SH-SY5Y (cell line): ENCODE measurements at regions not wholly inside any gene's neighbourhood (a gene's known extent, or its start where the extent isn't known, plus 50 kb on each side); places are given as distances from the start of the nearest gene placed in this dataset.

Experiments
- GATA2 ChIP-seq: IDR thresholded peaks from 2 replicates; pipeline ENCODE4 v1.6.1; 2011; ENCODE audit warnings: mild to moderate bottlenecking, low read depth, low read length
- GATA3 ChIP-seq: IDR thresholded peaks from 2 replicates; pipeline ENCODE4 v1.6.1; 2011; ENCODE audit warnings: low read depth, mild to moderate bottlenecking, low read length, moderate library complexity

DNA sequence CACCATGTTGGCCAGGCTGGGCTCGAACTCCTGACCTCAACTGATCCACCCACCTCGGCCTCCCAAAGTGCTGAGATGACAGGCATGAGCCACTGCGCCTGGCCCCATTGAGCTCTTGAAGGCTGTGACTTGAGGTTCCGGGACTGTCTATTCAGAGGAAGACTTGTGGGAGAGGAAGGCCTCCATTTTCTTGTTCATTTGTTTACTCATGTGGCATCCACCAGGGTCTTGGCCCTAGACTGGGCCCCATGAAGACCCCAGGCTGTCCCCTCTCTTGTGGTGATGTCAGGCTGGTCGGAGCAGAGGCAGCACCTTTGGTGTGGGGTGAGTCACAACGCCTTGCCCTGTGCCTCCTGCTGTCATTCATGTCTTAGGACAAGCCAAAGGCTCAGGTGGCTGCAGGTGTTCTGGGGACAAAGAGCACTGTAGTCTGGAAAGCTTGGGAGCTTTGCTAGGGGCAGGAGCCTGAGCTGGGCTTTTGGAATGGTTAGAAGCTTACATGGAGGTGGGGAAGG, 224.6 kb upstream of the C1orf174 start:
- TF ChIP-seq GATA3, result no peak
- TF ChIP-seq GATA2, result no peak

DNA sequence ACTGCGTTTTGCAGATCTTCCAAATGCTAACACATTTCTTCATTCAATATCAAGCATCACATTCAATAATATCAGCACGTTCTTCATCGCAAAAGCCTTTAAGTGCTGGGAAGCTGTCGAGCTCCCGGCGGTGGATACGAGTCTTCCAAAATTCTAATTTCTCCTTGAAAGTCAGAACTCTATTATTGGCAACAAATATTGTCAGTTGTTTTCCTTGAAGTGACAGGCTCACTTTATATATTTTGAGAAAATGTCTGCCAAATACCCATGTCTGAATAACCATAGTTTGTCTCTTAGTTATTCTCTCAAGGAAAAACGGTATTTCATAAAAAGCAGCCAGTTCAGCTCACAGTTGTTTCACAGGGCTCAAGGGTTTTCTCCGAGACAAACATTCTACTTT, 226.2 kb upstream of the C1orf174 start:
- TF ChIP-seq GATA2 (no peak), GATA3 (no peak)

DNA sequence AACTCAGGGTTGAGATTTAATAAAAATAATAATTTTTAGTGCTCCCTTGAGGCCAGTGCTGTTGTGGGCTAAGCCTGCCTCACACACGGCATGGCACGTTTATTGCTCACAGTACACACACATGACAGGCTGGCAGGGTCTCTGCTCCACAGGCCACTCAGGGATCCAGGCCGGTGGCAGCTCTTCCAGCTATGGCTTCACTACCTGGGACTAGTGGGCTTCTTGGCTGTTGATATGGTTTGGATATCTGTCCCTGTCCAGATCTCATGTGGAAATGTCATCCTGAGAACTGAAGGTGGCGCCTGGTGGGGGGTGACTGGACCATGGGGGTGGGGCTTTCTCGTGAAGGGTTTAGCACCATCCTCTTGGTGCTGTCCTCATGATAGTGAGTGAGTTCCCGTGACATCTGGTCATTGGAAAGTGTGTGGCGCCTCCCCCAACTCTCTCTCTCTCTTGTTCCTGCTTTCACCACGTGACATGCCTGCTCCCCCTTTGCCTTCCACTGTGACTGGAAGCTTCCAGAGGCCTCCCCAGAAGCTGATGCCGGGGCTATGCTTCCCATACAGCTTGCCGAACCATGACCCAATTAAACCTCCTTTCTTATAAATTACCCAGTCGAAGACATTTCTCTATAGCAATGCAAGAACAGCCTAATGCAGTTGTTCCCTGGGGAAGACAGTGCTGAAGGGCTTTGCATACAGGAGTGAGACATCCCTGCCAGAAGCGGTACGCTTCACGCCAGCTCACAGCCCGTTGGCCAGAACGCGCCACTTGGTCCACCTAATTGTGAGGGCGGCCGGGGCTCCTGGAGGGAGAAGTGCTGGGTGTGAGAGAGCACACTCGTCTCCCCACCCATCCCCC, 226.9 kb upstream of the C1orf174 start:
- no peak for TF ChIP-seq GATA2
- no peak for TF ChIP-seq GATA3

DNA sequence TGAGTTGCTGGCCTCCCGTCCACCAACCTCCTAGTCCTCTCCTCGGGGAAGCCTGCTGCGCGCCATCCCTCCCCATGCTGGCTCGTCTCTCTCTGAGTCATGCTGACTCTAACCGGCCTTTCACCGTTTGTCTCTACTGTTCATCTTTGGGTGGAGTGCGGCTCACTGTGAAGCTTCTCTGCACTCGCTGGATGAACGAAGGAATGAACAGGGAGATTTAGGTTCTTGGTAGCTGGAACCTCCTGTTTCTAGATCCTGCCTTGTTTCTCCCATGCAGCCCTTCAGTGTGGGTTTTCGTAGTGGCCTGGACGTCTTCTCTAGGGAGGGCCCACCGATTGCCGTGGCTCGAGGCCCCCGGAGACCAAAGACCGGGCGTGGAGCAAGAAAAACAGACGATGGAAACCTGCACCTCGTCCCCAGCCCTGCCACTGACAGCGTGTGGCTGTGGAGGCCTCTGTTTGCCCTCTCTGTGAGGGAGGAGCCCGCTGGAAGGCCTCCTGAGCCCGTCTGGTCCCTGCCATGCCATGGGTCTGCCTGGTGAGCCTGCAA, 227.6 kb upstream of the C1orf174 start:
- TF ChIP-seq GATA2, result no peak
- no peak for TF ChIP-seq GATA3

DNA sequence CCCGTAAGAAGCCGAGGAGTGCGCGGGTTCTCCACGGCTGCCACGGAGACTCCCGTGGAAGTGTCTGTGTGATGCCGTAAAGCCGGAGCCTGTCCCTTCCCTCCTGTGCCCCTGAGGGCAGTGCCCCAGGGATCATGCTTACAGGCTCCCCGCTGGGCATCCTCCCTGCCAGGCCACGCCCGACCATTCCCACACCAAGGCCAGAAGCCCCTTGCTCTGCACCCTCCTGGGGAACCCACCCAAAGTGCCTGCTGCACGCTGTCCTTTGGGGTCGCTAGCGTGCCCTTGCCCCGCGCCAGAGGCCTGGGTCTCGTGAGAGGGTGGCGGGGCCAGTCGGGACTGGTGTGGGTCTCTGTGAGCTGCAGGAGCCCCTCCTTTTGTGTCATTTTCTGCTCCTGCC, 228.5 kb upstream of the C1orf174 start:
- TF ChIP-seq GATA2, result no peak
- TF ChIP-seq GATA3, result no peak

DNA sequence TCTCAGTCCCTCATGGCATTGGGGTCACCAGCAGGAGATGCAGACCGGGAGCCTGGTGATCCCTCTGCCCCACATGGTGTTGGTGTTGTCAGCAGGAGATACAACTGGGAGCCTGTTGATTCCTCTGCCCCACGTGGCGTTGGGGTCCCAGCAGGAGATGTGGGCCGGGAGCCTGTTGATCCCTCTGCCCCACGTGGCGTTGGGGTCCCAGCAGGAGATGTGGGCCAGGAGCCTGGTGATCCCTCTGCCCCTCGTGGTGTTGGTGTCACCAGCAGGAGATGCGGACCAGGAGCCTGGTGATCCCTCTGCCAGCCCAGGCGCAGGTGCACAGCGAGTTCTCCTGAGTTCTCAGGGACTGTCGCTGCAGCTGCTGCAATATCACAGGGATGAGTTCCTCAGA, 229.6 kb upstream of the C1orf174 start:
- TF ChIP-seq GATA3 (no peak), GATA2 (no peak)

DNA sequence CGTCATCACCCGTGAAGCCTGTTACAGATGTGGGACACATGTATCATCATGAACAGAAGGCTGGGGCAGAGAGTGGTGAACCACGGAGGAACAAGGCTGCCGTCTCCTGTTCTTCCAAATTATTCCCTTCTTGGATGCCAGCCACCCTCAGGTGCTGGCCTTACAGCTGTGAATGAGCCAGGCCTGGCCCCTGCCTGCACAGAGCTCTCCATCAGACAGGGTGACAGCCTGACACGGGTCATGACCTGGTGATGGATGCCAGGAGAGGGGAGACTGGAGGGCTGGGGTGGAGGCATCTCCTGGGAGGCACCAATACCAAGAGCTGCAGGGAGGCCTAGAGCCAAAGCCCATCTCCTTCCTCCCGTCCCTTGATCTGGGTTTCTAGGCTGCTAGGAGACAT, 230.0 kb upstream of the C1orf174 start:
- TF ChIP-seq GATA3 (no peak), GATA2 (no peak)

DNA sequence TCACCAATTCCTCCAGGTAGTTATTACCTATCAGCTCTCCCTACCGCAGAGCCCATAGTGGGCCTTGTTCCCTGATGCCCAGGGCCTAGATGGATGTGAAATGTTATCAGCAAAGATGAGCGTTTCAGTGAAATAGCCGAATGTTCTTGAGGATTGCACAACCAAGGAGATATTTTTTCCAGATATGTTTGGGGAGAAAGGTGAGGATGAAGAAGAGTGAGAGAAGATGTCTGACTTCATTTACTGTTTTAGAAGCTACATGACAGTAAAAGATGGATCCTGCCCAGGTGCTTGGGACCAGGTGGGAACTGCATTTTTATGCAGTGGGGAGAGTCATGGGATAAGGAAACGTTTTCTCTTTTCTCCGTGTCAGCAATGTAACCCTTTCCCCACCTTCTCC, 231.7 kb upstream of the C1orf174 start:
- TF ChIP-seq GATA2, result no peak
- no peak for TF ChIP-seq GATA3

DNA sequence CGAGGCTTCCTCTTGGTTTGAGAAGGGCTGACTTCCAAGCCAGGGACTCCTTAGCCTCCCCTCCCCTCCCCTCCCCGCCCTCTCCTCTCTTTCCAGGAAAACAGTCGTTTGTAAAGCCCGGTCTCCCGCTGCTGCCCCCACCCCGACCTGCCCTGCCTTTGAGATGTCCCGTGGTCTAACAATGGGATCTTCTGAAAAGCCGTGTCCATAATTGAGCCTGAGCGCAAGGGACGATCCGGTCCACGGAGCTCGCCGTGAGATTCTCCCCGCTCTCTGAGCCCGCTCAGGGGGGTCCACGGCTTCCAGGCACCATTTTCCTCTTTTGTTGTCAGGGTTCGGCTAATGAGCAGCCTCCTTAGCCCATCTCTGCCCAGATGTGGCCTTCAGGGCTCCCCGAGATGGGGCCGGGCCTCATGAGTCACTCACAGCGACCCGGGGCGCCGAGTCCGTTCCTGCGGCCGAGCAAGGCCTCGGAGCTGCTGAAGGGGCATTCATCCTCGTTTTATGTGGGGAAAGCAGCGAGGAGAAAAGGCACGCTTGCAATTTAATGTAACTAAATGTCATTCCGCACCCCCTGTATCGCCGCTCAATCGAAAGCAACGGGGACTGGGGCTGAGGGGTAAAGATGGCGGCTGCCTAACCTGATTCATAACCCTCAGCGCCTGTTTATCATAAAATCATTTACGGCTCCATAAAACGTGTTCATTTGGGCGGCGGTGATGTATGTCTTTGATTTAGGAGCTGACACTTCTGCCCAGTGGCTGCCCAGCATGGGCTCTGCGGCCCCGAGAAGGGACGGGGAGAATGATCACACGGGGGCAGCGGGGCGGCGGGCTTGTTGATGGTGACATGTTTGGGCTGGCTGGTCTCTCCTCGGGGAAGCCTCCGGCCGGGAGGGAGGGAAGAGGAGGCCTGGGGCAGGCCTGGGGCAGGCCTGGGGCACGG, 232.6 kb upstream of the C1orf174 start:
- no peak for TF ChIP-seq GATA3
- TF ChIP-seq GATA2, result no peak

DNA sequence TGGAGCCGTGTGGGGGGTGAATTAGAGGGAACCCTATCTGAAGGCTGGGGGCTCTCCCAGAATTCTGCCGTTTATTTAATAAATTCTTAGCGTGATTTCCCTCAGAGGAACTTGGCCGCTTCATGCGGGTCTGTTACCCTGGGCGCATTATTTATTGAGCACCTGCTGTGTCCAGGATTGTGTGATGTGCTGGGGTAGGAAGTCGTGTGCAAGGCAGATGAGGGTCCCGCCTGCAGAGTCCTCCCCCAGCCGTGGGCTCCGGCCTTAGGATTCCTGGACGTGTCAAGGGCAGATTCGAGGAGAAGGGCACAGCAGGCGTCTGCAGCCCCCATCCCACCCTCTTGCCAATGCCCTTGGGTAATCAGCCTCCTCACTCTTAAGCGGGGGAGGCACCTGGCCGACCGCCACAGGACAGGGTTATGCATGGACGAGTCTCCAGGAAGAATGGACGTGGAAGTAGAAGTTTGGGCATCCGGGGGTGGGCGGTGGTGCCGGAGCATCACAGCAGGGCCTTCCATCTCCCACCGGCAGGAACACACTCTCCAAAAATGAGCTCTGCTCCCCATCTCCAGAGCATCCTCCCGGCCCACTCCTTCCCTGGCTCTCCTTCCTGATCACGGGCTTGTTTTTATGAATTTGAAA, 233.3 kb upstream of the C1orf174 start:
- TF ChIP-seq GATA2 (no peak), GATA3 (no peak)

DNA sequence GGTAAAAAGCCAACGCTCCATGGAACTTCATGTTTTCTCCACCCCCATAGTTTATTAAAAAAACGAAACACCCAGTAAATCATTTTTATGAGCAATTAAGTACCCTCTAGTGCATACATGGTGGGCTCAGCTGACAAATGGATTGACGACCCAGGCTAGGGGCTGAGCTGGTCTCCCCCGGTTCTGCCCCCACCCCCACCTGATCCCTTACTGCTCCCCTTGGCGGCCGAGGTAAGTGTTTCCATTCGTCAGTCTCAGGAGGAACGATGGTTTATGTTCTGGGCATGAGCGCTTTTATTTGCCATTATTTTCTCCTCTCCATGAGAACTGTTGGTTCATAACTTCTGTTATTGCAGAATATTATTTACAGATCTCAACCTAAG, 233.9 kb upstream of the C1orf174 start:
- TF ChIP-seq GATA2 (no peak), GATA3 (no peak)

DNA sequence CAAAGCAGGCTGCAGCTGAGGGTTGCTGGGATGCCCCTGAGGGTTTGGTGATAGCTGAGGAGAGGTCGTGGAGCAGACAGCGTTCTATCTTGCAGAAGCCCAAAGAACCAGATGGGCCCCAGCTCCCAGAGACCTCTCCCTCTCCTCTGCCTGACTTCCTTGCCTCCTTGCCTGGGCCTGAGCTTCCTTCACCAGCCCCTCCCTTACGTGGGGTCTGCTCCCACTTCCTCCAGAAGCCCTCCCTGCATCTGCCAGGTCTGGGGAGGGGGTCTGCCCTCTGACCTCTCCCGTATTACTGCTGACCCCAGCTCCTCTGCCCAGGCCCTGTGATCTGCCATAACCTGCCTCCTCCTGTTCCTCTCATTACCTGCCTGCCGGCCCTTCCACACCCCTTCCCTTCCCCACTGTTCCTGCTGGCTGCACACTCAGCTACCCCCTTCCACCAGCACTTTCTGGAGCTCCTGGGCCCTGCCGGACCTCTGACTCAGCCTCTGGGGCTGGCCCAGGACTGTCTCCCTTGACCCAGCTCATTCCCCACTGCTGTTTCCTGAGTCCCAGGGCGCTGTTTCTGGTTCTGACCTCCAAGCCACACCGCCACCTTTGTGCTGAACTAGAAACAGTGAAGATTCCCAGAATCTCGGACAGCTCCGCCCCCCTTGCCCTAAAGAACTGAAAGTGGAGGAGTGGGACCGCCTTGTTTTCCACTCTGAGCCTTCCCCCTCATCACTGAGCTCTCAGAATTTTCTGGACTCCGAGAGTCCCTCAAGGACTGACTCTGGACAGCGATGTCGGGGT, 237.7 kb upstream of the C1orf174 start:
- no peak for TF ChIP-seq GATA3
- TF ChIP-seq GATA2, result no peak

DNA sequence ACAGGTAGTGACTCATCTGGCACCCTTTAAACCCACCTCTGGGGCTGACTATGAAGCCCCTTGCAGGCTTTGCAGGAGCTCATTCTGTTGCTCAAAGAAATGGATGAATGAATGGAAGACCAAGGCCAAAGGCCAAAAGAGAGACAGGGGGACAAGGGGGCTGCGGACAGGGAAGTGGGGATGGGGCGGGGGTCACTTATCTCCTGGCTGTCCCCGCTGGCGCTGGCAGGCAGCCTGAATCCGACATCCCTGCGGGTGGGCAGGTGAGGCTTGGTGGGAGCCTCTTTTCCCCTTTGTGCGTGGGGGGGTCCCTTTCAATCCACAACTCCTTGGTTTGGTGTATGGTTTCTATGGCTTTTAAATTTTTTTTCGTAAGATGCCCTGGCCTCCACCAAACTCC, 239.6 kb upstream of the C1orf174 start:
- TF ChIP-seq GATA2 (no peak), GATA3 (no peak)

DNA sequence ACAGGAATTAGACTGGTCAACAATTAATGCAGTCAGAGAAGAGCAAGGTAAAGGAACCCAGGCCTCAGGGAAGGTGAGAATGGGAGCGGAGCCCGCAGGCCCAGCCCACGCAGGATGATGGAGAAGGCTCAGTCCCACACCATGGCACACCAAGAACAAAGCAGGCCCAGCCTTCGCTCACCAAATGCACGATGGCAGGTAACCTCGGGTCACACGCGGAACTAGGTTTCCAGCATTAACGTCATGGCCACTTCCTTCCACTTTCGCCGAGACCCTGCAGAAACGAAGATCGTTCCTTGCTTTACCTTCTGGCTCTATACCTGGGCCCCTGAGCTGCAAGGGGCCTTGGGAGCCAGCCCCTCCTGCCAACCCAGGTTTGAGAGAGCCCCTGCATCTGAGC, 240.2 kb upstream of the C1orf174 start:
- no peak for TF ChIP-seq GATA3
- no peak for TF ChIP-seq GATA2

DNA sequence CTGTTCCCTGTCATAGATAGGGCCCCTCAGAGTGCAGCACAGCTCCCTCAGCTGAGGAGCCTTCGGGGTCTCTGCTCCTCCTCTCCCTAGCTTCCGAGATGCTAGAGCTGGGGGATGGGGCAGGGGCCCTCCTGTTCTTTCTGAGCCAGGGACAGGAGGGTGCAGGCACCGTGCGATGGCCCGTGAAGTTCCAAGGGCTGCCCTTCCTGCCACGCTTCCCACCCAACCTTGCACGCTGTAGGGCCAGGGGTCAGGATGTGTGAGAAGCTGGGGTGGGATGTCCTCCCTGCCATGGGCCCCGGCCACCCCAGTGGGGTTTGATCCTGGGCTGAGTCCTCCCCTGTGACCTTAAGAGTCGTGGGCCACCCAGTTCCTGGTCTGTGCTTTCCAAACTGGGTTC, 240.7 kb upstream of the C1orf174 start:
- TF ChIP-seq GATA3 (no peak), GATA2 (no peak)
